Muscle of back (tissue), 3 donors: ENCODE measurements at regions not wholly inside any gene's neighbourhood (a gene's known extent, or its start where the extent isn't known, plus 50 kb on each side); places are given as distances from the start of the nearest gene placed in this dataset.
"Not testable (repeated sequence)": the region's sequence is repeated elsewhere in the genome, so short reads cannot be mapped to it uniquely, and the experiment has no call there.

Experiments used
- DNase-seq, 3 donors: peaks; one replicate each; pipeline versions ENCODE4 v3.0.0 to v3.0.0-alpha.2; 2013

GRCh38 chr12:94916663-94917062, 86.8 kb downstream of the NDUFA12 start:
- DNase-seq, result no peak

- peak; percentile 10 to 52 (median 22) for DNase-seq
Measured at GRCh38 chr12:94909663-94910062, 93.8 kb downstream of the NDUFA12 start.

GRCh38 chr12:94905749-94906148, 97.7 kb downstream of the NDUFA12 start:
- not testable (repeated sequence) for DNase-seq

GRCh38 chr12:94900496-94900895, 103.0 kb downstream of the NDUFA12 start:
- no peak for DNase-seq

- peak in 1 of 3 donors; percentile 12 for DNase-seq
Measured at GRCh38 chr12:94898388-94898787, 105.1 kb downstream of the NDUFA12 start.

GRCh38 chr12:94892544-94893267, 110.8 kb downstream of the NDUFA12 start:
- DNase-seq, result no peak

GRCh38 chr12:94889445-94890210, 113.9 kb downstream of the NDUFA12 start:
- no peak for DNase-seq

- DNase-seq, result peak in 1 of 3 donors; percentile 22
Measured at GRCh38 chr12:94879542-94879941, 124.0 kb downstream of the NDUFA12 start.

GRCh38 chr12:94875525-94875924, 128.0 kb downstream of the NDUFA12 start:
- peak in 1 of 3 donors; percentile 9 for DNase-seq

- DNase-seq, result peak in 1 of 3 donors; percentile 17
Measured at GRCh38 chr12:94874518-94875302, 128.8 kb downstream of the NDUFA12 start.

- DNase-seq, result peak in 1 of 3 donors; percentile 48
Measured at GRCh38 chr12:94873734-94874517, 129.6 kb downstream of the NDUFA12 start.

- DNase-seq, result peak in 1 of 3 donors; percentile 39
Measured at GRCh38 chr12:94872971-94873733, 130.3 kb downstream of the NDUFA12 start.

- DNase-seq, result no peak
Measured at GRCh38 chr12:94872671-94872970, 130.9 kb downstream of the NDUFA12 start.

- no peak for DNase-seq
Measured at GRCh38 chr12:94872007-94872653, 131.4 kb downstream of the NDUFA12 start.

- no peak for DNase-seq
Measured at GRCh38 chr12:94870511-94870910, 133.0 kb downstream of the NDUFA12 start.

GRCh38 chr12:94868161-94868560, 135.3 kb downstream of the NDUFA12 start:
- DNase-seq, result no peak

- DNase-seq, result no peak
Measured at GRCh38 chr12:94867066-94867855, 136.2 kb downstream of the NDUFA12 start.

- DNase-seq, result no peak
Measured at GRCh38 chr12:94864987-94865386, 138.5 kb downstream of the NDUFA12 start.

- peak in 1 of 3 donors; percentile 56 for DNase-seq
Measured at GRCh38 chr12:94863321-94864035, 140.0 kb downstream of the NDUFA12 start.
